Esophagus (tissue), 2 donors: ENCODE measurements at regions not wholly inside any gene's neighbourhood (a gene's known extent, or its start where the extent isn't known, plus 50 kb on each side); places are given as distances from the start of the nearest gene placed in this dataset.

ENCODE experiments used
- H3K27ac ChIP-seq, 2 donors: one replicate each; pipeline ENCODE4 v1.5.1; 2013; ENCODE audit warnings: low read depth in 2 of 2, mild to moderate bottlenecking in 2 of 2, inconsistent platforms in 1 of 2, low read length in 1 of 2, moderate library complexity in 1 of 2
- H3K27me3 ChIP-seq, 2 donors: one replicate each; pipeline ENCODE4 v1.6.1; 2013; ENCODE audit warnings: low read length in 2 of 2, control low read depth in 1 of 2, mild to moderate bottlenecking in 1 of 2; ENCODE audit not compliant: insufficient read depth in 2 of 2, control insufficient read depth in 1 of 2
- H3K36me3 ChIP-seq, 2 donors: one replicate each; pipeline ENCODE4 v1.6.1; 2013; ENCODE audit warnings: low read length in 1 of 2; ENCODE audit not compliant: control insufficient read depth in 2 of 2, insufficient read depth in 2 of 2
- H3K4me1 ChIP-seq, 2 donors: one replicate each; pipeline ENCODE4 v1.6.1; 2013; ENCODE audit warnings: low read length in 1 of 2; ENCODE audit not compliant: control insufficient read depth in 2 of 2, insufficient read depth in 2 of 2
- H3K4me3 ChIP-seq, 2 donors: one replicate each; pipeline ENCODE4 v1.5.1; 2013; ENCODE audit warnings: low read length in 2 of 2, mild to moderate bottlenecking in 2 of 2, low read depth in 1 of 2, moderate library complexity in 1 of 2
- H3K9me3 ChIP-seq, 2 donors: one replicate each; pipeline ENCODE4 v1.6.1; 2013; ENCODE audit warnings: mild to moderate bottlenecking in 2 of 2, low read depth in 1 of 2, low read length in 1 of 2, moderate library complexity in 1 of 2; ENCODE audit not compliant: control insufficient read depth in 2 of 2, insufficient read depth in 1 of 2
- WGBS, 2 donors: extraction: QIAGEN DNeasy Blood & Tissue Kit; methylation state at CpG; one replicate each; pipeline ENCODE4 v1.1.7; 2013; 5-methylcytosine and 5-hydroxymethylcytosine counted together
- donor health status: healthy with polysubstance abuse.
- donor health status: Bipolar disorder and iron deficiency.

GRCh38 chr13:21813110-21813509, 142.2 kb downstream of the FGF9 start:
- WGBS, 2 donors: 84 to 89% methylated on average over 4 of the region's 4 CpGs
- Histone ChIP-seq H3K27me3 (no peaks in the 10 kb centered on the region), H3K36me3 (no peaks in the 10 kb centered on the region), H3K4me3 (no peak overlapping the region), H3K27ac (no peak overlapping the region), H3K9me3 (peaks cover 0 to 3% of the 10 kb centered on the region in 2 donors), H3K4me1 (no peaks in the 10 kb centered on the region)

DNA sequence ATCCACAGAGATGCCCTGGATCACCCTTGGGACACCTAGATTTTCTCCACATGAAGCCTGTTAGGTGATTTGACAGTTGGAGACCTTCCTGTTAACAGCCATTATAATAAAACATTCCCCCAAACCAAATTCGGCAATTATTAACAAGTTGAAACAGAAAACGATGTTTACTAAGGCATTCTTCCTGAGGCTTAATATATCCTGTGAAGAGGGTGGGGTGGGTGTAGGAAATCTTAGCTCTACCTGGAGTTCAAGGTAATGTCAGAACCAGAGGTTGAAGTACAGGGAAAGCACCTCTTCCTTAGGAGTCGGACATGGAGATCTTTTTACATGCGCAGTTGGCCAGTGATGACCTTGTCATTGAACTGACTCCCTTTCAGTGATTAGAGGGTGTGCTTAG, 143.0 kb downstream of the FGF9 start:
- WGBS, 2 donors: 37 to 42% methylated on average over 4 of the region's 4 CpGs

GRCh38 chr13:21814604-21815003, 143.7 kb downstream of the FGF9 start:
- H3K36me3 ChIP-seq: no peaks in the 10 kb centered on the region
- H3K27me3 ChIP-seq: no peaks in the 10 kb centered on the region
- no peaks in the 10 kb centered on the region for H3K4me1 ChIP-seq
- H3K4me3 ChIP-seq: no peak overlapping the region
- WGBS, 2 donors: 70 to 71% methylated on average over 7 of the region's 7 CpGs
- peaks cover 0 to 3% of the 10 kb centered on the region in 2 donors for H3K9me3 ChIP-seq
- H3K27ac ChIP-seq: no peak overlapping the region

More for the DNA sequence above, 143.0 kb downstream of the FGF9 start:
- H3K4me1 ChIP-seq: no peaks in the 10 kb centered on the region
- H3K36me3 ChIP-seq: no peaks in the 10 kb centered on the region
- no peak overlapping the region for H3K27ac ChIP-seq
- no peak overlapping the region for H3K4me3 ChIP-seq
- no peaks in the 10 kb centered on the region for H3K27me3 ChIP-seq
- H3K9me3 ChIP-seq: peaks cover 0 to 3% of the 10 kb centered on the region in 2 donors

GRCh38 chr13:21817878-21818277, 147.0 kb downstream of the FGF9 start:
- Histone ChIP-seq H3K27ac (no peak overlapping the region), H3K4me3 (no peak overlapping the region), H3K9me3 (peaks cover 0 to 3% of the 10 kb centered on the region in 2 donors), H3K4me1 (no peaks in the 10 kb centered on the region), H3K36me3 (no peaks in the 10 kb centered on the region), H3K27me3 (no peaks in the 10 kb centered on the region)
- WGBS, 2 donors: 96% methylated on average over 18 to 25 of the region's 25 CpGs

GRCh38 chr13:21822029-21822428, 151.2 kb downstream of the FGF9 start:
- Histone ChIP-seq H3K9me3 (peaks cover 0 to 3% of the 10 kb centered on the region in 2 donors), H3K4me1 (no peaks in the 10 kb centered on the region), H3K27me3 (no peaks in the 10 kb centered on the region), H3K27ac (no peak overlapping the region), H3K36me3 (no peaks in the 10 kb centered on the region), H3K4me3 (no peak overlapping the region)
- WGBS, 2 donors: 37 to 42% methylated on average over 4 of the region's 4 CpGs

DNA sequence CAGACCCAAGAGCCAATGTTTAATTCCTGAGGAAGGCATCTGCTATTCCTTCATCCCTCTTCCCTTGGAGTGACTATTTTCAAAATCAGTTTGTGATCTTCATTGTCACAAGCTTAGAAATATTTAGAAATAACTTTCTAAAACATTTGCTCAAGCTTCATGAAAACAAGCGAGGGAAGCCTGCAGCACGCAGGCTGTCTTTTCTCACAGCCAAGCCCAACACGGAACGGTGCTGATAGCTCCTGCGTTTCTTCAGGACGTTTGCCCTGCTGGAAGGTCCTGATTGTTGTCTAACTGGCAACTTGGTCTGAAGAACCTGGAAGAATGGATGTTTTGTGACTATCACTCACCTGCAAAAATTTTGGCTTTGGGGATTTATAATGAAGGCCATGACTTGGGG, 152.5 kb downstream of the FGF9 start:
- no peaks in the 10 kb centered on the region for H3K36me3 ChIP-seq
- no peak overlapping the region for H3K4me3 ChIP-seq
- WGBS, 2 donors: 56 to 71% methylated on average over 6 of the region's 6 CpGs
- no peaks in the 10 kb centered on the region for H3K27me3 ChIP-seq
- H3K9me3 ChIP-seq: no peaks in the 10 kb centered on the region
- no peaks in the 10 kb centered on the region for H3K4me1 ChIP-seq
- H3K27ac ChIP-seq: no peak overlapping the region

DNA sequence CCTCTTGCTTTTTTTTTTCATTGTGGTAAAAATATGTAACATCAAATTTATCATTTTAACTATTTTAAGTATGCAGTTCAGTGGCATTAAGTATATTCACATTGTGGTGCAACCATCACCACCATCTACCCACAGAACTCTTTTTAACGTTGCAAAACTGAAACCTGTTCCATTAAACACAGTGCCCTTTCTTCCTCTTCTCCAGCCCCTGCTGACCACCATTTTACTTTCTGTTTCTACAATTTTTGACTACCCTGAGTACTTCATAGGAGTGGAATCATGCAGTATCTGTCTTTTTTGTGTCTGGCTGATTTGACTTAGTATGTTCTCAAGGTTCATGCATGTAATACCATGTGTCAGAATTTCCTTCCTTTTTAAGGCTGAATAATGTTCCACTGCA, 153.1 kb downstream of the FGF9 start:
- Histone ChIP-seq H3K9me3 (no peaks in the 10 kb centered on the region), H3K4me3 (no peak overlapping the region), H3K4me1 (no peaks in the 10 kb centered on the region), H3K27ac (no peak overlapping the region), H3K27me3 (no peaks in the 10 kb centered on the region), H3K36me3 (no peaks in the 10 kb centered on the region)
- 64 to 77% methylated on average over 1 of the region's 1 CpG for WGBS, 2 donors

- H3K9me3 ChIP-seq: no peaks in the 10 kb centered on the region
- no peaks in the 10 kb centered on the region for H3K27me3 ChIP-seq
- H3K36me3 ChIP-seq: no peaks in the 10 kb centered on the region
- no peak overlapping the region for H3K4me3 ChIP-seq
- WGBS, 2 donors: 63 to 69% methylated on average over 6 of the region's 6 CpGs
- H3K27ac ChIP-seq: no peak overlapping the region
- H3K4me1 ChIP-seq: no peaks in the 10 kb centered on the region
Observed at GRCh38 chr13:21825186-21825585, 154.3 kb downstream of the FGF9 start.

- no peaks in the 10 kb centered on the region for H3K27me3 ChIP-seq
- H3K9me3 ChIP-seq: no peaks in the 10 kb centered on the region
- H3K27ac ChIP-seq: no peak overlapping the region
- H3K36me3 ChIP-seq: no peaks in the 10 kb centered on the region
- H3K4me1 ChIP-seq: no peaks in the 10 kb centered on the region
- 61 to 67% methylated on average over 2 of the region's 2 CpGs for WGBS, 2 donors
- no peak overlapping the region for H3K4me3 ChIP-seq
Observed at GRCh38 chr13:21825801-21826200, 154.9 kb downstream of the FGF9 start.

DNA sequence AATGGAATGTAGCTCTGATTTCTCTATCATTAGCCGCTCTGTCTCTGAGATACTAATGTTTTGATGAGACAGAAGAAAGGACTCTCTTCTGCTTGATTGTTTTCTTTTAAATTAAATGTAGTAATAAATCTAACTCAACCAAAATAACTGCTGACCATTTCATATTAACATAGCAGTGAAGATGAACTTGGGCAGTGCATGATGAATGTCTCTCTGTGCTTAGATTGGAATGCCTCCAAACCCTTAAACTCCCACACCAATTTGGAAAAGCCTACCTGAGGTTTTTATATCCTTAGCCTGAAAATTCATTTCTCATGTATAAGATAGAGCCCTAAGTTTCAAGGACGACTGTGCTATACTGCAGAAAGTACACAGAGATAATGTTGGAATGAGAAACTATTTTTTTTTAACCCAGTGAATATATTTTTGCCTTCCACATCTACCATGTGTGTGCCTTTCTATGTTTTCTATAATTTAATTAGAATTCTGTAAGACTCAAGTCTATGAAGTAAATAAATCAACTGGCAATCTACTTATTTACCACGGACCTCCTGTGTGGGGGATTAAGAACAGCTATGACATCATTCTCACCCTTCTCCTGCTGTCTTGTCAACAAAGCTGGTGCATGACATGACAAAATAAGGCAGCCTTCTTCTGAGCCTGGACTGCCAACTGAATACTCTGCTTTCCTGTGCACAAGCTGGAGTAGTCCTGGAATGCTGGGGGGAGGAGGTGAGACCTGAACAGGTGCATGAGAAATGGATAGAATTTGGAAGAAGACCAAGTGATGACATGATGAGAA, 155.5 kb downstream of the FGF9 start:
- no peaks in the 10 kb centered on the region for H3K9me3 ChIP-seq
- no peaks in the 10 kb centered on the region for H3K4me1 ChIP-seq
- H3K27ac ChIP-seq: no peak overlapping the region
- no peaks in the 10 kb centered on the region for H3K36me3 ChIP-seq
- 44 to 49% methylated on average over 3 of the region's 3 CpGs for WGBS, 2 donors
- H3K4me3 ChIP-seq: no peak overlapping the region
- no peaks in the 10 kb centered on the region for H3K27me3 ChIP-seq
